SK-N-SH treated with all-trans-retinoic acid at 6 μM for 48 hours (cell line): ENCODE measurements at regions not wholly inside any gene's neighbourhood (a gene's known extent, or its start where the extent isn't known, plus 50 kb on each side); places are given as distances from the start of the nearest gene placed in this dataset.

Experiments used
- BACH2 ChIP-seq: fragments of 250-450 bp; sonication (Bioruptor Pico); IDR thresholded peaks from 2 replicates; pipeline ENCODE4 v1.9.0; 2021; ENCODE audit warnings: mild to moderate bottlenecking, borderline replicate concordance
- GLIS3 ChIP-seq: fragments of 250-450 bp; sonication (Bioruptor Pico); IDR thresholded peaks from 2 replicates; pipeline ENCODE4 v1.5.0; 2020; ENCODE audit warnings: mild to moderate bottlenecking, moderate library complexity
- RARB ChIP-seq: fragments of 250-450 bp; sonication (Bioruptor Pico); IDR thresholded peaks from 2 replicates; pipeline ENCODE4 v1.8.0; 2021; ENCODE audit warnings: mild to moderate bottlenecking, moderate library complexity
- TCF4 ChIP-seq: fragments of 250-450 bp; sonication (Bioruptor Pico); IDR thresholded peaks from 2 replicates; pipeline ENCODE4 v1.8.0; 2021; ENCODE audit warnings: mild to moderate bottlenecking, moderate library complexity, borderline replicate concordance
- TOX ChIP-seq: fragments of 250-450 bp; sonication (Bioruptor Pico); IDR thresholded peaks from 2 replicates; pipeline ENCODE4 v1.8.0; 2021; ENCODE audit warnings: mild to moderate bottlenecking, moderate library complexity, borderline replicate concordance
- ZFP3 ChIP-seq: fragments of 250-450 bp; sonication (Bioruptor Pico); IDR thresholded peaks from 2 replicates; pipeline ENCODE4 v1.5.0; 2020; ENCODE audit warnings: mild to moderate bottlenecking, moderate library complexity
- ZNF70 ChIP-seq: fragments of 450-650 bp; formaldehyde crosslinking; IDR thresholded peaks from 2 replicates; pipeline ENCODE4 v1.5.0; 2020; ENCODE audit warnings: mild to moderate bottlenecking, moderate library complexity
- TF ChIP-seq, protein P1 (sequence below): fragments of 250-450 bp; sonication (Bioruptor Pico); IDR thresholded peaks from 2 replicates; pipeline ENCODE4 v1.8.0; 2020; ENCODE audit warnings: mild to moderate bottlenecking, moderate library complexity, borderline replicate concordance
- TF ChIP-seq, protein P2 (sequence below): fragments of 250-450 bp; sonication (Bioruptor Pico); IDR thresholded peaks from 2 replicates; pipeline ENCODE4 v1.5.0; 2020; ENCODE audit warnings: mild to moderate bottlenecking, moderate library complexity
- TF ChIP-seq, protein P3 (sequence below): fragments of 250-450 bp; sonication (Bioruptor Pico); IDR thresholded peaks from 2 replicates; pipeline ENCODE4 v1.5.1; 2020; ENCODE audit warnings: low read depth, mild to moderate bottlenecking, moderate library complexity

DNA sequence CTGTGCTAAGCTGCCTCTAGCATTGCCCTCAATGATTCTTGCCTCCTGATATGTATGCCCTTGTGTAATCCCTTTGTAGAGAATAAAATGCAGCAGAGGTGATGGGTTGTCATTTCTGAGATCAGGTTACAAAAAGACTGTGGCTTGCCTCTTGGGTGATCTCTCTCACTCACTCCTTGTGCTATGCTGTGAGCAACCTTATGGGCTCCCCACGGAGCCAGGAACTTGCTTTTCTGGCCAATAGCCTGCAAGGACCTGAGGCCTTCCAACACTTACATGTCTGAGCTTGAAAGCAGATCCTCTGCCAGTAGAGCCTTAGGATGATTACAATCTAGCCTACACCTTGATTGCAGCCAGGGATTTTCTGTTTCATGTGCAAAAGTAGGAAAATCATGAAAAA lies 123.1 kb upstream of the XIRP2 start:
- TF ChIP-seq, protein P1, sequence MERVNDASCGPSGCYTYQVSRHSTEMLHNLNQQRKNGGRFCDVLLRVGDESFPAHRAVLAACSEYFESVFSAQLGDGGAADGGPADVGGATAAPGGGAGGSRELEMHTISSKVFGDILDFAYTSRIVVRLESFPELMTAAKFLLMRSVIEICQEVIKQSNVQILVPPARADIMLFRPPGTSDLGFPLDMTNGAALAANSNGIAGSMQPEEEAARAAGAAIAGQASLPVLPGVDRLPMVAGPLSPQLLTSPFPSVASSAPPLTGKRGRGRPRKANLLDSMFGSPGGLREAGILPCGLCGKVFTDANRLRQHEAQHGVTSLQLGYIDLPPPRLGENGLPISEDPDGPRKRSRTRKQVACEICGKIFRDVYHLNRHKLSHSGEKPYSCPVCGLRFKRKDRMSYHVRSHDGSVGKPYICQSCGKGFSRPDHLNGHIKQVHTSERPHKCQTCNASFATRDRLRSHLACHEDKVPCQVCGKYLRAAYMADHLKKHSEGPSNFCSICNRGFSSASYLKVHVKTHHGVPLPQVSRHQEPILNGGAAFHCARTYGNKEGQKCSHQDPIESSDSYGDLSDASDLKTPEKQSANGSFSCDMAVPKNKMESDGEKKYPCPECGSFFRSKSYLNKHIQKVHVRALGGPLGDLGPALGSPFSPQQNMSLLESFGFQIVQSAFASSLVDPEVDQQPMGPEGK (CRISPR knock-in tag), result no peak
- TF ChIP-seq, protein P2, sequence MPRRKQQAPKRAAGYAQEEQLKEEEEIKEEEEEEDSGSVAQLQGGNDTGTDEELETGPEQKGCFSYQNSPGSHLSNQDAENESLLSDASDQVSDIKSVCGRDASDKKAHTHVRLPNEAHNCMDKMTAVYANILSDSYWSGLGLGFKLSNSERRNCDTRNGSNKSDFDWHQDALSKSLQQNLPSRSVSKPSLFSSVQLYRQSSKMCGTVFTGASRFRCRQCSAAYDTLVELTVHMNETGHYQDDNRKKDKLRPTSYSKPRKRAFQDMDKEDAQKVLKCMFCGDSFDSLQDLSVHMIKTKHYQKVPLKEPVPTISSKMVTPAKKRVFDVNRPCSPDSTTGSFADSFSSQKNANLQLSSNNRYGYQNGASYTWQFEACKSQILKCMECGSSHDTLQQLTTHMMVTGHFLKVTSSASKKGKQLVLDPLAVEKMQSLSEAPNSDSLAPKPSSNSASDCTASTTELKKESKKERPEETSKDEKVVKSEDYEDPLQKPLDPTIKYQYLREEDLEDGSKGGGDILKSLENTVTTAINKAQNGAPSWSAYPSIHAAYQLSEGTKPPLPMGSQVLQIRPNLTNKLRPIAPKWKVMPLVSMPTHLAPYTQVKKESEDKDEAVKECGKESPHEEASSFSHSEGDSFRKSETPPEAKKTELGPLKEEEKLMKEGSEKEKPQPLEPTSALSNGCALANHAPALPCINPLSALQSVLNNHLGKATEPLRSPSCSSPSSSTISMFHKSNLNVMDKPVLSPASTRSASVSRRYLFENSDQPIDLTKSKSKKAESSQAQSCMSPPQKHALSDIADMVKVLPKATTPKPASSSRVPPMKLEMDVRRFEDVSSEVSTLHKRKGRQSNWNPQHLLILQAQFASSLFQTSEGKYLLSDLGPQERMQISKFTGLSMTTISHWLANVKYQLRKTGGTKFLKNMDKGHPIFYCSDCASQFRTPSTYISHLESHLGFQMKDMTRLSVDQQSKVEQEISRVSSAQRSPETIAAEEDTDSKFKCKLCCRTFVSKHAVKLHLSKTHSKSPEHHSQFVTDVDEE (CRISPR knock-in tag), result no peak
- TF ChIP-seq ZFP3 (CRISPR knock-in tag) (no peak), RARB (CRISPR knock-in tag) (no peak), BACH2 (no peak), TOX (CRISPR knock-in tag) (no peak), ZNF70 (CRISPR knock-in tag) (no peak), GLIS3 (no peak), TCF4 (CRISPR knock-in tag) (no peak)
- TF ChIP-seq, protein P3, sequence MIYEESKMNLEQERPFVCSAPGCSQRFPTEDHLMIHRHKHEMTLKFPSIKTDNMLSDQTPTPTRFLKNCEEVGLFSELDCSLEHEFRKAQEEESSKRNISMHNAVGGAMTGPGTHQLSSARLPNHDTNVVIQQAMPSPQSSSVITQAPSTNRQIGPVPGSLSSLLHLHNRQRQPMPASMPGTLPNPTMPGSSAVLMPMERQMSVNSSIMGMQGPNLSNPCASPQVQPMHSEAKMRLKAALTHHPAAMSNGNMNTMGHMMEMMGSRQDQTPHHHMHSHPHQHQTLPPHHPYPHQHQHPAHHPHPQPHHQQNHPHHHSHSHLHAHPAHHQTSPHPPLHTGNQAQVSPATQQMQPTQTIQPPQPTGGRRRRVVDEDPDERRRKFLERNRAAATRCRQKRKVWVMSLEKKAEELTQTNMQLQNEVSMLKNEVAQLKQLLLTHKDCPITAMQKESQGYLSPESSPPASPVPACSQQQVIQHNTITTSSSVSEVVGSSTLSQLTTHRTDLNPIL (CRISPR knock-in tag), result no peak
